ENCODE measurements at regions not wholly inside any gene's neighbourhood (a gene's known extent, or its start where the extent isn't known, plus 50 kb on each side); places are given as distances from the start of the nearest gene placed in this dataset.
"Not testable (repeated sequence)": the region's sequence is repeated elsewhere in the genome, so short reads cannot be mapped to it uniquely, and the experiment has no call there.

- not testable (repeated sequence) for TF ChIP-seq POLR2AphosphoS5 (IDR thresholded peaks at IDR 0.05; ENCODE audit: low read depth, low read length); POLR2A (IDR thresholded peaks at IDR 0.05; ENCODE audit: low read depth, low read length); TAF1 (IDR thresholded peaks at IDR 0.05; ENCODE audit: borderline replicate concordance, low read depth, low read length)
Observed at GRCh38 chr18:78800102-78800851, 179.3 kb upstream of the SALL3 start.

Measured in GM12892 (cell line).